ENCODE measurements at regions not wholly inside any gene's neighbourhood (a gene's known extent, or its start where the extent isn't known, plus 50 kb on each side); places are given as distances from the start of the nearest gene placed in this dataset.
A peak's percentile ranks its signal among the peaks of the same experiment; 100 is the strongest.

DNA sequence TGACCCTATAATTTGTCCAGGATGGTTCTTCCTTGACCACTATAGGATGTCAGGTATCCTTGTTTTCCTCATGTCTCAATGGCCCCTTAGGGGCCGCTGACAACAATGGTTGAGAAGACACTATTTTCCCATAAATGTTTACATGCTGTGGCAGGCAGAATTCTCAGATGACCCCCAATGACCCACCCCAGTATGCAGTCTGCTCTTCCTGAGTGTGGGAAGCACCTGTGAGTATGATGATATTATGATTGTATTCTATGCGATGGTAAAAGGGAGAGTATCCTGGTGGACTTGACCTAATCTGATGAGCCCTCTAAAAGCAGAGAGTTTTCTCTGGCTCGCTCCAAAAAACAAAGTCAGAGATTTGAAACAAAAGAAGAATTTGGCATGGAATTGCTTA, 123.1 kb upstream of the DLX2 start:
- POLR2A ChIA-PET, result interaction anchor here (1.0 to 1.4 kb wide), 2 partner anchors 14 to 236 kb away, joined by 3 to 4 read pairs; no protein-coding TSS in a partner anchor
- H3K36me3 Mint-ChIP-seq, result no peaks in the 10 kb centered on the region
- ATAC-seq, result no peak
- no peaks in the 10 kb centered on the region for H3K9me3 Mint-ChIP-seq
- peaks cover 17 to 50% (median 31%) of the 10 kb centered on the region in 4 donors for H3K4me1 Mint-ChIP-seq
- DNase-seq, result no peak
- H3K27ac Mint-ChIP-seq, result peak overlapping the region in 5 of 10 donors; percentile 2 to 65 (median 9)
- H3K4me3 Mint-ChIP-seq, result no peak overlapping the region
- H3K27me3 Mint-ChIP-seq, result no peaks in the 10 kb centered on the region

DNA sequence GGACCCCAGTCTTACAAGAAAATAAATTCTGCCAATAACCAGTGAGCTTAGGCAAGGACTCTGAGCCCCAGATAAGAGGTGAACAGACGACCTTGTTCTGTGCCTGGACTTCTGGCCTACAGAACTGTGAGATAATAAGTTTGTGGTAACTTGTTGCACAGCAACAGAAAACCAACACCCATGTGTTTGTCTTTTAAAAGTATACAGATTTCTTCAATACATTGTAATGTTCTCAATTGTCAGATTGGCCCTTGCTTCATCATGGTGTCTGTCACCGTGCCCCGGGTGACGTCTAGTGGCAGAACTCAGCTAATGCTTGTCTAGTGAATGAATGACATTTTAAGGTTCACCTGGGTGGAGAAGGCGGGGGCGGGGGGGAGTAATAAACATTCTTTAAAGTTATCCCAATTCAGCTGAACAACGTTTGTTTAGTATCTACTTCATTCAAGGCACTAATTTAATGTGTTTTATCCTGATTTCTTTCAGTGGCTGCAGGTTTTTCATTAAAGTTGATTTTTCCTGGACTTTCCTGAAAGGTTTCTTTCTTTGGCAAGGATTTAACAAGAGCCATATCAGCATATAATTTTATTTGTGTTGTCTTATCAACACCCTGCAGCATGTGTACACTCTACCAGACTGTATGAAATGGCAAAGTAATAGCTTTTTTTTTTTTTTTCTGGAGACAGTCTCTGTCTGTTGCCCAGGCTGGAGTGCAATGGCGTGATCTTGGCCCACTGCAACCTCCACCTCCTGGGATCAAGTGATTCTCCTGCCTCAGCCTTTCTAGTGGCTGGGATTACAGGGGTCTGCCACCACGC, 123.8 kb upstream of the DLX2 start:
- peaks cover 17 to 50% (median 31%) of the 10 kb centered on the region in 4 donors for H3K4me1 Mint-ChIP-seq
- peak in 5 of 10 donors; percentile 29 to 67 (median 40) for DNase-seq
- ATAC-seq, result peak; percentile 68 to 72
- H3K9me3 Mint-ChIP-seq, result no peaks in the 10 kb centered on the region
- H3K27me3 Mint-ChIP-seq, result no peaks in the 10 kb centered on the region
- H3K27ac Mint-ChIP-seq, result peak overlapping the region in 5 of 10 donors; percentile 6 to 67 (median 9)
- no peak overlapping the region for H3K4me3 Mint-ChIP-seq
- POLR2A ChIA-PET, result interaction anchor here (0.7 to 1.6 kb wide), 4 partner anchors 15 to 526 kb away, joined by 3 to 4 read pairs (median 4); no protein-coding TSS in a partner anchor
- no peaks in the 10 kb centered on the region for H3K36me3 Mint-ChIP-seq

DNA sequence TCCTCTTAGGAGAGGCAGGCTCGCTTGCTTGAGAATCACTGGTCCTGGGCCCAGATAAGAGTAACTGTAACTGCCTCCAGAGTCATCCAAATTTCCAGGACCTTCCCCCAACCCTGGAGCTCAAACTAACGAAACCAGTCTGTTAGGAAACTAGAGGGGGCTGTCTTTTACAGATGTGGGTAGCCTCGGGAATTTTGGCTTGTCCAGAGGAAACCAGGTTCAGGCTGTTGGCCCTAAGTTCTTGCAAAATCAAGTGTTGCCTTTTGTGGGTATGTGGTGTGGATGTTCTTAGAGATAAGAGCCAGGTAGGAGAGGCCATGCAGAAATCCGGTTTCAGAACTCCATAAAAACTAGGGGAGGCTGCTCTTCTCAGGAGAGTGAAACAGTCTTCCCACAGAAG, 125.0 kb upstream of the DLX2 start:
- Mint-ChIP-seq H3K36me3 (no peaks in the 10 kb centered on the region), H3K4me1 (peaks cover 17 to 37% (median 27%) of the 10 kb centered on the region in 4 donors), H3K9me3 (no peaks in the 10 kb centered on the region), H3K27ac (peak overlapping the region in 1 of 10 donors; percentile 43), H3K4me3 (no peak overlapping the region), H3K27me3 (no peaks in the 10 kb centered on the region)
- no peak for DNase-seq
- POLR2A ChIA-PET, result interaction anchor here (1.6 kb wide), 1 partner anchor 235 kb away, joined by 3 read pairs; no protein-coding TSS in a partner anchor
- no peak for ATAC-seq

DNA sequence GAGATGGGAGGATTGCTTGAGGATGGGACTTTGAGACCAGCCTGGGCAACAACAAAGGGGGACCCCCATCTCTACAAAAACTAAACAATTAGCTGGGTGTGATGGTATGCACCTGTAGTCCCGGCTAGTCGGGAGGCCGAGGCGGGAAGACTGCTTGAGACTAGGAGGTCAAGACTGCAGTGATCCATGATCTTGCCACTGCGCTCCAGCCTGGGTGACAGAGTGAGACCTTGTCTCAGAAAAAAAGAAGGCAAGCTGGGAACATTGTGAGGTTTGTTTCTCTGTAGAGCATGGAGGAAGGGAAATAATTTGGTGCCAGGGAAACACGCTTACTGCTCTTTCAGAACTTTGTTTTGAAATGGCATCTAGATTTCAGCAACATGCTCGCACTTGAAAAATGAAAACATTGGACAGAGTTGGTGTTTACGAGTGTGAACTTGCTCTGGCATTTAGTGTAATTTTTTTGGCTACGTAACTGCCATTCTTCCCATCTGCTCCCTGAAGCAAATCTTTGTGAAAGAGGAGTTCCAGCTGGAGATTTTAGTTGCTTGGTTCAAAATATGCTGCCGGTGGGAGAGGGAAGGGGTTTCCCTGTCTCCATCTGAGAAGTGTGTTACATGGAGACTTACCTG, 125.6 kb upstream of the DLX2 start:
- H3K4me3 Mint-ChIP-seq, result no peak overlapping the region

DNA sequence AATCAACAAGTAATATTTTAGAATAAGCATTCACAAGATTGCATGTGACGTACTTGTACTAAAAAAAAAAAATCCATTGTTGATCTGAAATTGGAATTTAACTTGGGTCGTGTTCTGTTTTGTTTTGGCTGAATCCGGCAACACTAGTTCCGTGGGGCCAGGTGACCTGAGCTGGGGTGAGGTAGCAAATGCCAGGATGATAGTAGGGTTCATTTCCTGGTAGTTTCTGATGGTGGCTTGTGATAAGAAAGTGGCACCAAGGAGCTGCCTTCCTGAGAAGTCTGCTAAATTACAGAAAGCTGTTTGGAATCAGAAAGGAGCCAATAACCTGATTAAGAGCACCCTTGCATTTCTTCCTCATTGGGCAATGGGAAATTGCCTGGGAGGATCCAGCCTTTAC, 126.4 kb upstream of the DLX2 start:
- peaks cover 15 to 29% (median 18%) of the 10 kb centered on the region in 4 donors for H3K4me1 Mint-ChIP-seq
- H3K27me3 Mint-ChIP-seq, result peaks cover under 1 to 11% (median 2%) of the 10 kb centered on the region in 5 donors
- peak overlapping the region in 1 of 10 donors; percentile 2 for H3K27ac Mint-ChIP-seq
- POLR2A ChIA-PET, result no interaction called here
- DNase-seq, result no peak
- H3K9me3 Mint-ChIP-seq, result no peaks in the 10 kb centered on the region
- no peaks in the 10 kb centered on the region for H3K36me3 Mint-ChIP-seq
- ATAC-seq, result no peak
- H3K4me3 Mint-ChIP-seq, result no peak overlapping the region

More for the DNA sequence above, 125.6 kb upstream of the DLX2 start:
- no peaks in the 10 kb centered on the region for H3K36me3 Mint-ChIP-seq
- H3K9me3 Mint-ChIP-seq, result no peaks in the 10 kb centered on the region
- DNase-seq (no peak), ATAC-seq (no peak)
- peaks cover 0 to 3% (median 0%) of the 10 kb centered on the region in 5 donors for H3K27me3 Mint-ChIP-seq
- POLR2A ChIA-PET, result no interaction called here
- peaks cover 17 to 32% (median 21%) of the 10 kb centered on the region in 4 donors for H3K4me1 Mint-ChIP-seq
- peak overlapping the region in 3 of 10 donors; percentile 32 to 43 (median 33) for H3K27ac Mint-ChIP-seq

DNA sequence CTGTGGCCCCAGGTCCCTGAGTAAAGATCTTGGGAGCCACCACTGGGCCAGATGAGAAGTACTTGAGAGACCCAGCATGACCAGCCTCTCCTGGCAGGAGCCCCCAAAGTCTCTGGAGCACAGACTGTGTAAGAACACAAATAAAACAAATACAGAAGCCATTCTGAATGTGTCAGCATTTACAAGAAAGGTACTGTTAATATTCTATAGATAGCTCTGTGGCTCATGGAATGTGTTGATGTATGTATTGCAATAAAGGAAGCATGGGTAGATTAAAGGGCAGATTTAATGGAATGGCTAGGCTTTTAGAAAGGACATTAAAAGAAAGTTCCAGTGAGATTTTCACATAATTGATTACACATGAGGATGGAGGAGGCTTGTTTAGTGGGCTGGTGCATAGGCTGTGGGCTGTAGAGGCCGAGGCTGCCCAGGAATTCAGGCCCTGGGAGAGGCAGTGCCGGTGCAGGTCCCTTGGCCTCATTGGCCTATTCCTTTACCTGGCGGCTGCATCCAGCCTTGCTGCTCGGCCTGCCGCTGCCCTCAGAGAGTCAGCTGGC, 127.7 kb upstream of the DLX2 start:
- H3K27me3 Mint-ChIP-seq, result peaks cover 5 to 18% (median 10%) of the 10 kb centered on the region in 5 donors
- no peaks in the 10 kb centered on the region for H3K9me3 Mint-ChIP-seq
- peak overlapping the region in 2 of 10 donors; percentile 0 to 8 for H3K27ac Mint-ChIP-seq

DNA sequence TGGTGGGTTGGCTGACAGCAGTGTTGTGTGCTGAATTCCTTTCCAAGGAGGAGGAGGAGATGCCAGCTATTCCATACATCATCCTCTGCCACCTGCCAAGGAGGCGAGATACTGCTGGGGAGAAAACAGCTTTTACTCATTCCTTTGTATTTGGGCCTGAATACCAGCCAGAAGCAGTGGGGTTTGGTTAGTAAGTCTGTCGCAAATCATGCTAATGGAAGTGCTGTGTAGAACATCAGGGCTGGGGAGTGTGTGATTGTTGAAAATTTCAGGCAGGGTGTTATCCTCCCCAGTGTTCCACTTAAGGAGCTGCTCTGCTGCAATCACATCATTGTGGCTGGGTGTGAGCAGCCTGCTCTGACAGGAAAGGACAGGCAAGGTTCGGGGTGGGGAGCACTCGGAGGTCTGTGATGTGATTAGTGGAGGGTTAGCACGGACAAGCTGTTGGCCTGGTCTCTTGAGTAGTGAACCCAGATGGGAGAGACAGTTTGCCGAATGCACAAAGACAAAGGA, 128.2 kb upstream of the DLX2 start:
- Mint-ChIP-seq H3K4me3 (no peak overlapping the region), H3K27ac (peak overlapping the region in 1 of 10 donors; percentile 39), H3K36me3 (no peaks in the 10 kb centered on the region), H3K4me1 (peaks cover 12 to 29% (median 23%) of the 10 kb centered on the region in 4 donors), H3K9me3 (no peaks in the 10 kb centered on the region), H3K27me3 (peaks cover 5 to 20% (median 10%) of the 10 kb centered on the region in 5 donors)
- POLR2A ChIA-PET, result no interaction called here
- ATAC-seq (no peak), DNase-seq (no peak)

More for the DNA sequence above, 127.7 kb upstream of the DLX2 start:
- H3K4me3 Mint-ChIP-seq, result no peak overlapping the region
- no peak for ATAC-seq
- POLR2A ChIA-PET, result no interaction called here
- DNase-seq, result no peak
- no peaks in the 10 kb centered on the region for H3K36me3 Mint-ChIP-seq
- H3K4me1 Mint-ChIP-seq, result peaks cover 14 to 29% (median 21%) of the 10 kb centered on the region in 4 donors

DNA sequence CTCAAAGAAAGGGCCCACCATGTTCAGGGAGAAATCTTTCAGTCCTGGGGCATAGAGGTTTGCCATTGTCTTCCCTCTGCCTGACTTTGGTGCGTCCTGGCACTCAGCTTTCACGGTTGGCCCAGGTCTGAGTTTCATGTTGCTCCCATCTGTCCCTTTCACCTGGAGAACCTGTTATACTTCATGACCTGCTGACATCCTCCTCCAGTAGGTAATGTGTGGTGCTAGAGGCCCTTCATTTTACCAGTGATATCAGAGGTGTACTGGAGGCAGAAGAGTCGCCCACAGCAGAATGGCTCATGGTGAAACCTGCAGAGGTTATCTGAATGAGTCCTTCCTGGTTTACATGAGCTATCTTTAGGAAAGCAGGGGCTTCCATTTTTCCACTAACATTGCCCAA, 128.8 kb upstream of the DLX2 start:
- POLR2A ChIA-PET, result no interaction called here
- no peak overlapping the region for H3K4me3 Mint-ChIP-seq
- H3K4me1 Mint-ChIP-seq, result peaks cover 11 to 32% (median 20%) of the 10 kb centered on the region in 4 donors
- ATAC-seq (no peak), DNase-seq (no peak)
- H3K27me3 Mint-ChIP-seq, result peaks cover 8 to 25% (median 16%) of the 10 kb centered on the region in 5 donors
- peak overlapping the region in 1 of 10 donors; percentile 30 for H3K27ac Mint-ChIP-seq
- no peaks in the 10 kb centered on the region for H3K36me3 Mint-ChIP-seq
- H3K9me3 Mint-ChIP-seq, result no peaks in the 10 kb centered on the region

DNA sequence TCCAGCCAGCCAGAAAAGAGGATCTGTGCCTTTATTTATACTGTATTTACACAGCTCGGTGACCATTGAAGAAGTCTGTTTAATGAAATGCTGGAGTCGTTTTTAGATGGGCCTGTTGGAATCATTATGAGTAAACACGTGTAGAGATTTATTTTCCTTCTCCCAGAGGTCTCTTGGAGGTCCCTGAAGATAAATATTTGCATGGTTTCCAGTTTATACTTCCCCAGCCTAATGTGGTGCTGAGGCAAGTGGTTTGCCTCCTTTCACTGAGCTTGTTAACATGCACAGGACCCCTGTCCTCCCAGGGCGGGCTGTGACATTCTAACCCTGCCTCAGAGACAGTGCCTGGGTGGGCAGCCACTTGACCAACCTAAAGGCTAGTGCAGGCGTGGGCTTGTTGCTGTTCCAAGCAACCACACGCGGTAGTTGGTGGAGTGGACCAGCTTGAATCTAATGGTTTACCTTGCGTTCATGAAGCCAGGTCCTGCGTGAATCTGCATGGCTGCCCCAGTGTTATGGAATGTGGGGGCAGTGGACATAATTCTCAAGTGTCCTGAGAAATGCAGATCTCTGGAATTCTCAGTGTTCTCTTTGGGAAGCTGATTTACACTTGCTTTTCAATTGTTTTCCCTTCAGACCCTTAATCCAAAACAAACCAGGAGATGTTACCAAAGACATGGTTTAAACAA, 130.2 kb upstream of the DLX2 start:
- ATAC-seq, result no peak
- POLR2A ChIA-PET, result interaction anchor here (0.8 kb wide), 1 partner anchor 208 kb away, joined by 3 read pairs; no protein-coding TSS in a partner anchor

DNA sequence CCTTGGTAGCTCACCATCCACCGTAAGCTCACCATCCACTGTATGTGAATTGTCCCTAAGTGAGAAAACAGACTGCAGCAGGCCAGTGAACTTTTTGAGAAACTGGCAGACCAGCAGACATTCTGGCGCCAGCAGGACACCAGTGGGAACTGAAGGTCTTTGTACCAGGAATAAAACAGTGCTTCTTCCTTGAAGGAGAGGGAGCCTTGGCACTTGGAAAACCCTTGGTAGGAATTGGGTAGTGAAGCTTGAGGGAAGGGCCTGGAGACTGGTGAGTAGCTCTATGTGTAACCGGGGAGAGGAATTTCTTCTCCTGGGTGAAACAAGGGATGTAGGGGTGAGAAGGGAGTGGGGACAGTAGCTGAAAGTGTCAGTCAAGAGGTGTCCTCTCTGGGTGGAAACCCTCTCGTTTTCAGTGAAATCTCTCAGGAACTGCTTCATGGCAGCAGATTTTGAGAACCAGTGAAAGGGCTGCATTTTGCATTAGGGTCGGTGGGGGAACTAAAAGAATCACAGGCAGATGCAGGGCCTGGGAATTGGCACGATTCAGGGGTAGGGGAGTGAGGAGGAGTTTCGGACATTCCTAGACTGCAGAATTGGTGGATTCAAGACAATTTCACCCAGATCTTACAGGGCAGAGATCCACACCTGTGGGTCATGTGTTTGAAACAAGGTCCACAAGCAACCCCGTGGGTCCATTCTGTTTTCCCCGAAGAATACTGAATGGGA, 131.5 kb upstream of the DLX2 start:
- no peak for DNase-seq
- POLR2A ChIA-PET, result interaction anchor here (1.2 kb wide), 1 partner anchor 228 kb away, joined by 4 read pairs; no protein-coding TSS in a partner anchor
- Mint-ChIP-seq H3K4me3 (peak overlapping the region; percentile 82 to 93 (median 90)), H3K36me3 (no peaks in the 10 kb centered on the region), H3K27me3 (peaks cover 10 to 38% (median 20%) of the 10 kb centered on the region in 5 donors), H3K9me3 (no peaks in the 10 kb centered on the region), H3K27ac (peak overlapping the region in 7 of 10 donors; percentile 5 to 84 (median 67)), H3K4me1 (peaks cover 7 to 26% (median 18%) of the 10 kb centered on the region in 4 donors)
- ATAC-seq, result no peak

More for the DNA sequence above, 130.2 kb upstream of the DLX2 start:
- Mint-ChIP-seq H3K36me3 (no peaks in the 10 kb centered on the region), H3K4me1 (peaks cover 9 to 30% (median 20%) of the 10 kb centered on the region in 4 donors), H3K4me3 (no peak overlapping the region), H3K9me3 (no peaks in the 10 kb centered on the region), H3K27me3 (peaks cover 10 to 33% (median 20%) of the 10 kb centered on the region in 5 donors), H3K27ac (peak overlapping the region in 1 of 10 donors; percentile 19)
- no peak for DNase-seq
